Activated CD4-positive, alpha-beta T cell treated with anti-CD3 and anti-CD28 coated beads, Interleukin-2, Interleukin-6, amounts not matched to agents 100 ng/mL and 50 ng/mL, durations not matched to agents 16 hours and 8 hours (primary cell): ENCODE measurements at regions not wholly inside any gene's neighbourhood (a gene's known extent, or its start where the extent isn't known, plus 50 kb on each side); places are given as distances from the start of the nearest gene placed in this dataset.
"Not testable (repeated sequence)": the region's sequence is repeated elsewhere in the genome, so short reads cannot be mapped to it uniquely, and the experiment has no call there.

ENCODE experiments used
- DNase-seq: peaks from one replicate; pipeline ENCODE4 v3.0.0-alpha.2; 2020

DNA sequence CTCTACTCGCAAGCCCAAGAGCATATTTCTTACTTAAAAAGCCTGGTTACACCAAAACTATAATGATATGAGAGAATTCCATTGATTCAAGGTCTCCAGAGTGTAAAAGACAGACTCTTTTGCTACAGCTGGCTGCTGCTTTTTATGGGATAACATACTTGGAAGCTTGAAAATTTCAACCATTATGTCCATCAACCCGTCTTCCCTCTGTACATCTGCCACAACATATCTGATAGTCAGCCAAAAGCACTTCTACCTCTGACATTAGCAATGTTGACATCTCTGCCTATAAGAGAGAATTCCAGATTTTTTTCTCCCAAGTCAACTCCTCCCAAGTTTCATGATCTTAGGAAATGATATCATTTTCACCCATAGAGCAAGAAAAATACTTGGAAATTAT, 54.4 kb upstream of the IQCM start:
- DNase-seq = no peak

DNA sequence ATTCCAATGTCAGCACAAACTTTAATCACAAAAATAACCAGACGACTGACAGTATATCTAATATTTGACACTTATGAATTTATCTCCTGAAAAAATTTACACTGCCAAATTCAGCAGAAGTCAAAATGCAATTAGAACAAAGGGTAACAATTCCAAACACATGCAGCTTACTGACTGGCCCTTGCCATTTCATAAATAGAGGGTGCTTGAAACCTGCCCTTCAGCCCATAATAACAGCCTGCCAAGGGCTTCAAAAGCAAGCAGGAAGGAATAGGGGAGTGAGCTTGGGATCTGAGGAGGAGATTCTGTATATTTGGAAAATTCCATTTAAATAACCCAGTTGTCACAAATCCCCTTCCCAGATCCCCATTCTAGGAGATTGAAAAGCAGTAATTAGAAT, 66.1 kb upstream of the IQCM start:
- no peak for DNase-seq

DNA sequence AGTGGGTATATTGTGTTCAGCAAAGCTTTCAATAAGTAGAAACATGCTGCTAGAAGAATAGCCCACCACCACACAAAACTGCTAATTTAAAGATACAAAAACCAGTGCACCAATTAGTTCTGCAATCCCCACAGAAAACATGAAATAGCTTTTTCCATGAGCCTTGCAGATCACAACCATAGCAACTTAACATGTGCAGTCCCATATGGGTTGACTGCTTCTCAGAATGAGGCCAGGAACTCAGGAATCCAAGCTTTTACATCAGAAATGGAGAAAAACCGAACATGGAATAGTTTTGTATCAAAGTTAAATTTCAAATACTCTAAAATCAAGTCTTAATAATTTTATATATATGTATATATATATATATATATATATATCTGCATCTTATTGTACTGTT, 66.6 kb upstream of the IQCM start:
- DNase-seq = no peak

DNA sequence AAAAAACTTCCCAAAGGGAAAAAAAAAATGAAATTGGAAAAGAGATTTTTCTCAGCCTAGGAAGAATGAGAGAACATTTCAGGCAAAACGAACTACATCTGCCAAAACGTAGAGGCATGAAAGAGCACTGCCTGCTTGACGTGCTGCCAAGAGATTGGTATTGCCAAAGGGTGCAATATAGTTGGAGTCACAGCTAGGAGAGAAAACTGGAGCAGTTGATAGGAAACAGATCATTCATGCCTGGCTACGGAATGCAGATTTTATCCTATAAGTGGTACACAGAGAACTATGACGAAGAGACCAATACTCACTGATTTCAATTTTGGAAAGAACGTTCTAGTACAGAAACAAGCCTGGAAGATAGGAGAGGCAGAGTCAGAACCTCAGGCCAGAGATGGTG, 68.4 kb upstream of the IQCM start:
- DNase-seq = no peak

DNA sequence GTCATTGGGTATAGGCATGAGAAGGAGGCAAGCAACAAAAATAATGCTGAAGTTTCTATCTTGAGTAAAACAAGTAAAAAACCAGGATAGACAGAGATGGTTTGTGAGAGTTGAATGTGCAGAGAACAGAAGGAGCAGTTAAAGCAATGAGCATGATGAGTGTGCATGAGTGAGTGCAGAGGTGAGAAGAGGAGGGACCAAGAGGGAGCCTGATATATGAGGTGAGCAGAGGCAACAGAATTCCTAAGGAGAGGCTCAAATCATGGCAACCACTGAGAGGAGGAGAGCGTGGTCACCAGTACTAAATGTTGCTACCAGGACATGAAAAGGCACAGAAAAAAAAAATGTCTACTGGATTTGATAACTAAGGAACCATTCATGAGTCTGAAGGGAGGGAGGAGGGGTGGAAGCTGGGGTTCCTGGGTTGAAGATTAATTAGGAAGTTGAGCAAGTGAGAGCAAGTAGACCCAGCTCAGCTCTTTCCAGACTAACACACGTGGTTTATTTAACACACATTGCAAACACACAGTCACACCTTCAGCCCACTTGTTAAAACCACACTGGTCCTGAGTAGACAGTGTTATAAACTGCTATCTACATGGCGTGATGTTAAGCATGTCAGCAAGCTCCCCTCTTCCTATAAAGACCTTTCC, 69.0 kb upstream of the IQCM start:
- no peak for DNase-seq

DNA sequence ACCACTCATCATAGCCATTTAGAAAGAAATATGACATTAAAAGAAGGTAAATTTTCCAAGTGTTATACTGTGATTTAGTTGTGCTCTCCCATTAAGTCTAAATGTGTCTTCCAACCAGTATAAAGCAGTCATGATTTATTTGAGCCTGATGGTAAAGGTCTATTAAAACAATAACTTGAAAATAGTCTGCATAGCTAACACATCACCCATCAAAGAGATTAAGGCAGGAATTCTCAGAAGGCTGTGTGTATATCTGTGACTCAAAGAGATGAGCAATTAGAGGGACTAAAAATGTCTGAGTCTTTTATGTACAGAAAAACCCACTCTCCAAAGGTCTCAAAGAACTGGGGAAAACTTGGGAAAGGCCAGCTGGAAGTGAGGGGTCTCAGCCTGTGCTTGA, 70.3 kb upstream of the IQCM start:
- DNase-seq = no peak

DNA sequence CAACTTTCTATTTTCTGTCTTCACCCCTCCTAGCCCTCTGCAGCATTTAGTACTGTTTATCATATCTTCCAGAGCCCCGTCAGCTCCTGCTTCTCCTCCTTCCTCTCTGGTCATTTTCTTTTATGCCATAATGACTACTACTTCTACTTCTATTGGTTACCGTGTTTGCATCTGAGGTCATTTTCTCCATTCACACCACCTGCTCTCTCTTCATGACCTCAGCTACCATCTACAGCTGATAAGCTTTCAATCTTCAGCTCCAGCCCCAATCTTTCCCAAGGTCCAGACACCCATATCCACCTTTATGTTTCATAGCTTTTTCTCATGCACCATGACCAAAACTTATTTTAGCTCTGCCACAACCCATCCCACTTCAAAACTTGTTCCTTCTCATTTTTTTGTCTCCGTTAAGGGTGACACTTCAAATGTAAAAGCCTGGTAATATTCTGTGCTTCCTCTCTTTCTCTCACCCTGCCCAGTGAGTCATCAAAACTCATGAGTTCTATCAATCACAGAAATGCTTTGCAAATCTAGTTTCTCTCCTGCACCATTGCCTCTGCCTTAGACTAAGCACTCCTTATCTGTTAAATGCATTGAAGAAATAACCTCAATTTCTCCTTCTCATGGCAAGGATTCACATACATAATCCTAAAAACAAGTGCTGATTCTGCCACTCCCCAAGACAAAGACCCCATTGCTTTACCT, 71.3 kb upstream of the IQCM start:
- no peak for DNase-seq

DNA sequence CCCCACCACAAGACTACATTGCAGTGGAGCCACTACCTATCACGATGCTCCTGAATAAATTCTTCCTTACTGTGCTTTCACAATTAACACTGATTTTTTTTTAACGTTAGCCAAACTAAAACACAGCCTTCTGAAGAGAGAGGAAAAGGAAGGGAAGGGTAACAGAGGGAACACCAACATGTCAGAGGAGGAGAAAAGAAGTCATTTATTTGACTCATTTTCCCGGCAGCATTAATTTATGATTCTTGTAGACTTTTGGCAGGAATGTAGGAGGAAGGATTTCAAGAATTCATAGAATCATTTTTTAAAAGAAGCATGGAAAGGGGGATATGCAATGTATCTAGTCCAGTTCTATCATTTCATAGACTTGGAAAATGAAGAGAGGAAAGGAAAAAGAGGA, 74.3 kb upstream of the IQCM start:
- no peak for DNase-seq

DNA sequence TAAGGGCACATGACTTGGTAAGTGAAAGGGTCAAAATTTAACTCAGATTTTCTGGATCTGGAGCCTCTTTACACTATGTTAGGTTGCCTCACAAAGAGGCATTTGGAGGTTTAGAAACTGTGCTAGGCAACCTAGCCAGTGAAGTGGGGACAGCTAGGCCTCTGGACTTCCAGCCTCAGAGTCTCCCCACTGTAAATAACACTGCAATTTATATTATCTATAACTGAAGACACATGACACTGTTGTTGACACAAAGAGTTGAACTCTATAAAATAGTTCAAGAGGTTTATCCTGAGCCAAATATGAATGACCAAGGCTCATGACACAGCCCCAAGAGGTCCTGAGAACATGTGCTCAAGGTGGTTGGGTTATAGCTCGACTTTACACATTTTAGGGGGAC, 74.9 kb upstream of the IQCM start:
- no peak for DNase-seq

DNA sequence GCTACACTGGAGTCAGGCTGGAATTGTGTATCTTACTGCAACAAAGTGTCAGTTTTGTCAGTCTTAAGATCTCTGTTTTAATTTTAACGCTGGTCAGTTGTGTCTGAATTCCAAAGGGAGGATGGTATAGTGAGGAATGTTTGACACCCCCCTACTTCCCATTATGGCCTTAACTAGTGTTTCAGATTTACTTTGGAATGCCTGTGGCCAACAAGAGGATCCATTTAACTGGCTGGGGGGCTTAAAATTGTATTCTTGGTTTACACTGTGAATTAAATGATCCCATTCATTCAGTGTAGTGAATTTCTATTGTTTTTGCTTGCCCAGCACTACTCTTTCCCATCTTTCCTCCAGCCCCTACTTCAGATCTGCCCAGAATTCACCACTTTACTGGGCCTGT, 75.8 kb upstream of the IQCM start:
- DNase-seq = no peak

DNA sequence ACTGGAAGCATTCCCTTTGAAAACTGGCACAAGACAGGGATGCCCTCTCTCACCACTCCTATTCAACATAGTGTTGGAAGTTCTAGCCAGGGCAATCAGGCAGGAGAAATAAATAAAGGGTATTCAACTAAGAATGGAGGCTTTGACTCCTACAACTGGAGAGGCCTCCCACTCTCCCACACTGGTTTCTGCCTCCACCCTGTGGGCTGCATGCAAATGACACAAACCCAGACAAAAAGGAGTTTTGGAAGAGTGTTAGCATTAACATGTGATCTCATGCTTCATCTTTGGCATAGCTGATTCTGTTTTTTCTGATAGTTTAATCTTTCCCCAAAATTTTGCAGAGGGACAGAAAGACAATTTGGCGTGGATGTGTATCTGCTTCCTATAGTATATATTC, 80.8 kb upstream of the IQCM start:
- no peak for DNase-seq

DNA sequence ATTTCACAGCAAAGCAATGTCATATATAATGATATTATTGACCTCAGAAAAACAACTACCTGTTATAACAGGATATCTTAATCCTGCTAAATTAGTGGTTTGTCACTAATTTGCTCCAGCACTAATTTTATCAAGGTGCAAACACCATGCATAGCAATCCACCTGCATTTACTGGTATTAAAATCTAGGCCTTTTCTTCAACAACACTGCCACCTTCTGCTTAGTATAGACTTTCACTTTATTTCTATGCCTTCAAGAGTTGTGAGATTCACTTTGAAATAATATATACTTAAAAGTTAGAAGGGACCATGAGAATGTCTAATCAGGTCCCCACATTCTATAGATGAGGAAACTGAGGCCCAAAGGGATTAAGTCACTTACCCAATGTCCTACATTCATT, 82.1 kb upstream of the IQCM start:
- DNase-seq = peak; percentile 3

DNA sequence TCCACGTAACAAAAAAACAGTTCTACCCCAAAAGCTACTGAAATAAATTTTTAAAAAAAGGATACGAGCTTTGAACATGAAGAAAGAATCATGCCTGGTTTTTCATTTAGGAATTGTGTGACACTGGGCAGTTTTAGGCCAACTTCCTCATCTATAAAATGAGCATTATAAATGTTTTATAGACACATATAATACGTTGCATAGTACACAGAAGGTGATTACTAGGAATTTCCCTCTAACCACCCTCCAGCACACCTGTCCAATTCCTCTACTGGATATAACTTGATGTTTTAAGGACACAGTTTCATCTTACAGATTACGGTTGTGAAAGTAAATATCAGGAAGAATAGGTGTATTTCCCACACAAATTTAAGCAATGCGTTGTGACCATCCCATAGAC, 85.5 kb upstream of the IQCM start:
- no peak for DNase-seq

DNA sequence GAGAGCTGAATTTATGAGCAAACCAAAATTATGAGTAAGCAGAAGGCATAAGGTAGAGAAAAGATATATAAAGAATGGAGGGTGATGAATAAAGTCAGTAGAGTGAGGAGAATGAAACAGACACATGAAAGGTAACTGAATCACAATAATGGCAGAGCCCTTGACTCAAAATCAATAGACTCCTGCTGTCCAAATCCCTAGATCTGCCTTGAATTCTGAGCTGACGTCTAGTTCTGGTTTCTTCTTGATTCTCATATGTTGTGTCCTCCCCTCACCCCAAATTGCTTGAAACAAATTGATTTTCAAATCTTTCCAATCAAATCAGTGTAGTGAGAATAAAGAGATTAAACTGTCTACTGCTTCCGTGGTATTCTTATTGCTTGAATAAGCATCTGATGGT, 86.6 kb upstream of the IQCM start:
- no peak for DNase-seq

DNA sequence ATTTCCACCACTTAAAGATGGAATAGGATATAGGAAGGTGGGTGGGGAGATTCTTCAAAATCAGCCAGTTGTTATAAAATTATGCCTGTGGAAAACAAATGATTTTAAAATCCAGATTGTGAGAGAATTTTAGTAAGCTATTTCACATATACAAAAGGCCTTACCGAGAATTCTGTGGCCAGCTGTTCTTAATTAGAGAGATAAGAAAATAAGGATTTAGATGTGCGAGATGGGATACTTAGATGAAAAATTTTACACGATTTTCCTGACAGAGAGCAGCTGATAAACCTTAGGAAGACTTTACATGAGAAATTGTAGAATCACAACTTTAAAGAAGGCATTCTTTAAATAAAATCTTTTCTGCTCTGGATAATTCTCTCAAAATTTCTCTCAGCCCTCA, 94.5 kb upstream of the IQCM start:
- no peak for DNase-seq

DNA sequence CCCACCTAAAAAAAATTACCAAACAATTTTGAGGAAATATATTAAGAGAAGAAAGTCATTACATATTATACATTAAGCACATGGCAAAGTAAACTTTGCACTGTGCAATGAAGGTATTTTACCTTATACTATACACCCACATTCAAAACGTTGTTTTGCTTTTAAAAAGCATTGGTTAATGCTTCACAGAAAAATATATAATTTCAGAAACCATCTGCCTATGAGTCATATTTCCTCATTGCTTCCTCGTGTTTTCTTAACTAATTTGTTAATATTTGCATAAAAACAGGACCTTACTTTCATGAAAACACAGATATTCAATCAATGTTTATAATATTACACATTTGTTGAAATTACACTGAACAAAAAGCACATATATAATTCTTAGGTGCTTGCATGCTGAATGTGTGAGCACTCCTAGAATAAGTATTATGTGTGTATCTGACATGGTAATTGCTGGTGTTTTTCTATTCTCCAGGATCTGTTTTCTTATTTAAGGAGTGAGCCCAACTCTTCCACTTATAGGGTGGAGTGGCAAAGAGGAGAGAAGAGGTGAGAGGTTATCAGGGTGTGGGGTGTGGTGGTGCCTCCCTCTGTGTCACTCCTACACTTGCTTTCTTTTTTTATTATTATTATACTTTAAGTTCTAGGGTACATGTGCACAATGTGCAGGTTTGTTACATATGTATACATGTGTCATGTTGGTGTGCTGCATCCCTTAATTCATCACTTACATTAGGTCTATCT, 95.1 kb upstream of the IQCM start:
- DNase-seq = no peak

DNA sequence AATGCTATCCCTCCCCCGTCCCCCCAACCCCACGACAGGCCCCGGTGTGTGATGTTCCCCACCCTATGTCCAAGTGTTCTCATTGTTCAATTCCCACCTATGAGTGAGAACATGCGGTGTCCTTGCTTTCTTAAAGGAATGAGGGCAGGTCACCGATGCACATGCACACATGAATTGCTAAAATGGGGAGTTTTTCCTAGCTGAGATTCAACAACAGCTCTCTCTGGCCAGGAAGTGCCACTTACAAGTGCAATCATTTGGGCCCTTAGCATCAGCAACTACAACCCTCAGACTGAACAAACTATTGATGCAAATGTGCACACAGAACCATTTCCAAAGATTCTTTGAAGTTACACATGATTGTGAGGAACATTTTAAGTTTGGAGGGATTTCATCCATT, 95.7 kb upstream of the IQCM start:
- no peak for DNase-seq

DNA sequence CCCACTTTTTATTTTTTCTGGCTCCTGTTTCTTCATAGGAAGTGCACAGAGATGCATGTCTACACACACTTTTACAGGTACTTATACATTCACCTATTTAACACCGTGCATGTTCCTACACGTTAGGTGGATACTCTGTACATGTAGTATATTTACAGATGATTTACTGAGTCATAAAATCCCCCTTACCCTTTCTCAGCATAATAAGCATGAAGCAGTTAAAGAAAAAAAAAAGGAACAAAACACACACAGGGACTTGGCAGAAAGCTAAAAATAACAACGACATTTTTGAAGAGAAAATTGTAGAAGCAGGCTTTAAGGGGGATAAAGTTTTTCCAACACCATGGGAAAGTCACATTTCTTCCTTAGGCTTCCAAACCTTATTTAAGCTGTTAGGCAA, 96.4 kb upstream of the IQCM start:
- DNase-seq = no peak

DNA sequence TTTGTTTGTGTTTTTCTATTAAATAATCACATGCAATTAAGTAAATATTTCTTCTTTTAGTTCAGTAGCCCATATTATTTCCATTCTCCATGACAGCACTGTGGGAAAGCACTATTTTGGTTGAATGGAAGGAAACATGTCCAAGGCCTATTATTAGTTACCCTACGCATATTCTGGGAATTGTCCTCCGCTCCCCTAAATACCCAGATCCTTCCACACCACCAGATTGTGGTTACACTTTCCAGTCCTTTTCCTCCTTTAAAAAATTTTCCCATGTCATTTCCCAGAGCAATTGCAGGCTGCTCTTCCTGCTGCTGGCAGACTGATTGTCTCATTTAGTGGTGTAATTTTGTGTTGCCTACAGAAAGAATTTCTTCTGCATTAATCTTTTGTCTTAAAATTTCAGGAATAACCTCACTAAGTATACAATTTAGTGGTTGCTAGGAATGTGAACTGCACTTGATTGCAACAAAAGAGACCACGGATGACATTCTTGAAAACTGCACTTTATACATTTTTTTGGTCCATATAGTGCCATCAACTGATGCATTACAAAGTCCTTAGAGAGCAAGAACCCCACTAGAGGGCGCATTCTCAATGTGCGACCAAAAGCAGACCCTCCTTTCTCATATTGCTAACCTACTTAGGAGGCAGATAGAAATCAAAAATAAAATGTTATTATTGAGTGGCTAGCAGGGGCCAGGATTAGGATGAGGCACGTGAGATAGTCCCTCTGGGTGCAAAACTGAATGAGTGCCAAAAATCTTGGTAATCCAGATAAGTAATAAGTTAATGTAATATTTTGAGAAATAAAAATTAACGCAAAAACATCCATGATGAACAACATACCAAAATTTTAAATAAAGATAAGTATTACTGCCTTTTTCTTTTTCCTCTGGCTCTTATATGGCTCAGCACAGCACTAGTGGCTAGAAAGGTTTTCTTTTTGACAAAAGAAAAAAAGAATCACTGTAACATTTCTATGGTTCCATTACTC, 98.8 kb upstream of the IQCM start:
- peak; percentile 55 for DNase-seq

DNA sequence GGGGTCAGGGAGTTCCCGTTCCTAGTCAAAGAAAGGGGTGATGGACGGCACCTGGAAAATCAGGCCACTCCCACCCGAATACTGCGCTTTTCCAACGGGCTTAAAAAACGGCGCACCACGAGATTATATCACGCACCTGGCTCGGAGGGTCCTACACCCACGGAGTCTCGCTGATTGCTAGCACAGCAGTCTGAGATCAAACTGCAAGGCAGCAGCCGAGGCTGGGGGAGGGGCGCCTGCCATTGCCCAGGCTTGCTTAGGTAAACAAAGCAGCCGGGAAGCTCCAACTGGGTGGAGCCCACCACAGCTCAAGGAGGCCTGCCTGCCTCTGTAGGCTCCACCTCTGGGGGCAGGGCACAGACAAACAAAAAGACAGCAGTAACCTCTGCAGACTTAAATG, 100.1 kb upstream of the IQCM start:
- DNase-seq = not testable (repeated sequence)

DNA sequence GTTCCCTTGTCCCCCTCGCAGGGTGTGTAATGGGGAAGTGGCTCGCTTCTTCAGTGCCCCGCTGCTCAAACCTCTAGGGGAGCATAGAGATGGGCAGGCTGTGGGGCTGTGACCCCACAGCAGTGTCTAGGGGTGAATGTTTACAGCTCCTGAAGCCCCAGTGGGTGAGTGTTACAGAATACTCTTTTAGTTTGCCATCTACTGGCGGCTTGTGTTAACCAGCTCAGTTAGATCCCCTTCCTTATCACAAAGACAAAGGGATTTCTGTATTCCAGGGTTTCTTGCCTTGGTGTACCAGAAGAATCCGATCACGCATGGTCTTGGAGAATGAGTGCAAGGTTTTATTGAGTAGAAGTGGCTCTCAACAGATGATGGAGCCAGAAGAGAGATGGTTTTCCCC, 108.1 kb upstream of the IQCM start:
- DNase-seq = no peak

DNA sequence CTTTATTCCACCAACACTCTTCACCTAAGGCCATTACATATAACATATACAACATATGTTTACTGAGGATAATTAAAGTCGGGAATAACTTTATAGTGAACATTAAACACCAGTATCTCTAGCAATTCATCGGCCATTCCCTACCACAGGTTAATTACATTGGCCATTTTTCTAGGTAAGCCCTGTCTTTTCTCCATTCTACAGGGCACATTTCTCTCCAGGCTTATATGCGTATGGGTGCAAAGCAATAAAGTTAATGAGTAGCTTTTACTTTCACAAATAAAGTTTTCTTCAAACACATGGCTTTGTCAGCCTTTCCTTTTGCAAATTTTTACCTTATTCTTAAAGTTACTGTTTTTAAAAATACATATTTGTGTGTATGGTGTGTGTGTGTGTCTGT, 111.9 kb upstream of the IQCM start:
- DNase-seq = no peak

DNA sequence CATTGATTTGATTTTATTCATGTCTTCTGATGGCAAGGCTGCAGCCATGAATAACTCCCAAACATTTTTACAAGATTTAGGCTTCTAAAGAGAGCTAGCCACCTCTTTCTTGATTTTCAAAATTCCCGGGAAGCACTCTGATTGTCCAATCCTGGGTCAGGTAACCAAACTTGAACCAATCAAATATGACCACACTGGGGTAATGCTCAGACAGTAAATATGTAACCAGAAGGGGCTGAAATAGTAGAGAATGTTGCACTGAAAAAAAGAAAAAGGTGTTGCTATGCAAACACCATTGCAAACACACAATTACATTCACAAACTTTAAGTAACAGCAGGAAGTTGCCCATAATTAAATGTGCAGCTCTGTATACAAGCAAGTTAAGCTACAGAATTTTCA, 112.9 kb upstream of the IQCM start:
- DNase-seq = no peak
